ENCODE measurements at regions not wholly inside any gene's neighbourhood (a gene's known extent, or its start where the extent isn't known, plus 50 kb on each side); places are given as distances from the start of the nearest gene placed in this dataset.

- Histone ChIP-seq H3K36me3 (no peaks in the 10 kb centered on the region), H3K4me3 (no peak overlapping the region), H3K9me3 (no peaks in the 10 kb centered on the region), H3K4me1 (no peaks in the 10 kb centered on the region), H3K27ac (no peak overlapping the region), H3K27me3 (no peaks in the 10 kb centered on the region)
- intact Hi-C loops (cut with DNase I; ENCODE audit: low total_unique reads), result no loop called here
- no peak for ATAC-seq
- no peak for DNase-seq
- in situ Hi-C loops (cut with MboI; ENCODE audit: low sequenced_read_pairs in 4 of 4), result no loop called here
- TF ChIP-seq CTCF (IDR thresholded peaks at IDR 0.05 in 4 of 5, conservative IDR thresholded peaks at IDR 0.05 in 1 of 5), result no peak
- no peak for TF ChIP-seq POLR2A (IDR thresholded peaks at IDR 0.05)
Observed at GRCh38 chr20:58117944-58118343, 110.5 kb downstream of the ANKRD60 start.

DNA sequence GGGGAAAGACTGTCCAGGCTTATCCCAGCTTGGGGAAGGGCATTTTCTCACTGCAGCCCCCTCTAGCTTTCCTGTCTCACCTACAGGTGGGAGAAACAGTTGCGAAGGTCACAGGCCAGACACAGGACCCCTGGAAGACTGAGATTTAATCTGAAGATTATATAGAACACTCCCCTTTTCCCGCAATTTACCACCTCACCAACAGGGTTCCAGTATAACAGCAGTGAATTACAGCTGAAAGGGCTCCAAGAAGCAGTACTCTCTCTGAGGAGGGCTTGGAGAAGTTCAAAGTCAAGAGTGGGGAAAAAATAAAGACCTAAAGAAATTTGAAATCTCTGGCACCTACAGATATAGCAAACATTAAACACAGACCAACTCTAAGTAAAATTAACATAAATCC, 111.9 kb downstream of the ANKRD60 start:
- H3K27ac ChIP-seq, result no peak overlapping the region
- ATAC-seq (no peak), DNase-seq (no peak)
- intact Hi-C loops (cut with DNase I; ENCODE audit: low total_unique reads), result no loop called here
- H3K4me3 ChIP-seq, result no peak overlapping the region
- in situ Hi-C loops (cut with MboI; ENCODE audit: low sequenced_read_pairs in 4 of 4), result no loop called here
- no peaks in the 10 kb centered on the region for H3K36me3 ChIP-seq
- TF ChIP-seq POLR2A (IDR thresholded peaks at IDR 0.05), result no peak
- no peak for TF ChIP-seq CTCF (IDR thresholded peaks at IDR 0.05 in 4 of 5, conservative IDR thresholded peaks at IDR 0.05 in 1 of 5)
- no peaks in the 10 kb centered on the region for H3K27me3 ChIP-seq
- no peaks in the 10 kb centered on the region for H3K4me1 ChIP-seq
- no peaks in the 10 kb centered on the region for H3K9me3 ChIP-seq

DNA sequence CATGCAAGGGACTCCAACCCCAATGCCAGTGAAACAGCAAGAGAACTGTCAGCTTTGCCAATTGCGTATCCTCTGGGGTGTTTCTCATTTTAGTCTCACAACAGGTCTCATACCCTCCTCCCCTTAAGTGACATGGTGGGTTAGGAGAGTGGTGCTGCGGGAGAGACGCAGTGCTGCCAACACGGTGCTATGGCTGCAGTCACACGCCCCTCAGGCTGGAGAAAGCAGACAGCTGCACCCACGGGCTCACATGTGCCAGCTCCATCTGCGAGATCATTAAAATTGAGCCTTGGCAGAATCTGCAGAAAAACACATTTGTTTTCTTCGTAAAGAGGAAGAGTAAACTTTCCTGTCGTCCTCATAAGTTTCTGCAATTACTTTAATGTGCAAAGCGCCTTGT, 114.7 kb downstream of the ANKRD60 start:
- H3K27me3 ChIP-seq, result no peaks in the 10 kb centered on the region

DNA sequence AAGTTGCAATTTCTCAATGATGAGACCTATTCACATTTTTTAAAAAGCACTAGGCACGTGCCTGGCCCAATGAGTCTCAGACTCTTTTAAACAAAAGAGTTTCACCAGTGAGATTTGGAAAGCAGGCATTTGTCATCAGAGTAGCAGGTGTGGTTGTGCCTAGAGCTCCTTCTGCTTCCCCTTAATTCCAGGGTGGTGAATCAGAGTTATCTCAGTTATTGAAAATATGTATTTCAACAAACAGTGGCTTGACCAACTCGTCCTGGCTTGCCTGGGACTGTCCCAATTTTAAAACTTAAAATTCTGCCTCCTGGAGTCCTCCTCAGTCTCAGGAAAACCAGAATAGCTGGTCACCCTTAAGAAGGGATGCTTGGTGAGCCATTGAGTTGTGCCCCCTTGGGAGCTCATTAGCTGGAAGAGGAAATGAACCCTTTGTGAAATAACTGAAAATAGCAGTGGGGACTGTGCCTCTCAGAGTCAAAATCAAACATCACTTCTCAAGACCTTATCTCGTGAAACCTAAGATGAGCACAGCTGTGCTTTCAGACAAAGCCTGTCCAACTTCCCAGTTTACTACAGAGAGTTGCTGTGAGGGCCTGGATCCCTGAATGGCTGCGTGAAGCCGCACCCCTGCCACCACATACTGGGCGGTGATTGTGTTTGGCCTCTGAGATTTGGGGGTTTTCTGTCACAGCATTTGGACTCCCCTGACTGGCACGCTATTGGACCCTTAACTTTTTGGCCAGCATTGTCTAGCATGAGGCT, 116.3 kb downstream of the ANKRD60 start:
- ATAC-seq, result peak; percentile 56 to 58
- peak overlapping the region in 1 of 4 donors; percentile 30 for H3K27ac ChIP-seq
- H3K27me3 ChIP-seq, result no peaks in the 10 kb centered on the region
- in situ Hi-C loops (cut with MboI; ENCODE audit: low sequenced_read_pairs in 4 of 4), result no loop called here
- H3K9me3 ChIP-seq, result no peaks in the 10 kb centered on the region
- TF ChIP-seq POLR2A (IDR thresholded peaks at IDR 0.05) (no peak), CTCF (IDR thresholded peaks at IDR 0.05 in 4 of 5, conservative IDR thresholded peaks at IDR 0.05 in 1 of 5) (no peak)
- no peak overlapping the region for H3K4me3 ChIP-seq
- DNase-seq, result peak in 1 of 2 donors; percentile 21
- no peaks in the 10 kb centered on the region for H3K4me1 ChIP-seq
- intact Hi-C loops (cut with DNase I; ENCODE audit: low total_unique reads), result no loop called here
- H3K36me3 ChIP-seq, result no peaks in the 10 kb centered on the region

More for the DNA sequence above, 114.7 kb downstream of the ANKRD60 start:
- Histone ChIP-seq H3K27ac (no peak overlapping the region), H3K4me3 (no peak overlapping the region), H3K9me3 (no peaks in the 10 kb centered on the region), H3K4me1 (no peaks in the 10 kb centered on the region), H3K36me3 (no peaks in the 10 kb centered on the region)
- TF ChIP-seq CTCF (IDR thresholded peaks at IDR 0.05 in 4 of 5, conservative IDR thresholded peaks at IDR 0.05 in 1 of 5) (no peak), POLR2A (IDR thresholded peaks at IDR 0.05) (no peak)
- in situ Hi-C loops (cut with MboI; ENCODE audit: low sequenced_read_pairs in 4 of 4) (no loop called here), intact Hi-C loops (cut with DNase I; ENCODE audit: low total_unique reads) (no loop called here)
- no peak for DNase-seq
- no peak for ATAC-seq
